ENCODE measurements at regions not wholly inside any gene's neighbourhood (a gene's known extent, or its start where the extent isn't known, plus 50 kb on each side); places are given as distances from the start of the nearest gene placed in this dataset.

DNA sequence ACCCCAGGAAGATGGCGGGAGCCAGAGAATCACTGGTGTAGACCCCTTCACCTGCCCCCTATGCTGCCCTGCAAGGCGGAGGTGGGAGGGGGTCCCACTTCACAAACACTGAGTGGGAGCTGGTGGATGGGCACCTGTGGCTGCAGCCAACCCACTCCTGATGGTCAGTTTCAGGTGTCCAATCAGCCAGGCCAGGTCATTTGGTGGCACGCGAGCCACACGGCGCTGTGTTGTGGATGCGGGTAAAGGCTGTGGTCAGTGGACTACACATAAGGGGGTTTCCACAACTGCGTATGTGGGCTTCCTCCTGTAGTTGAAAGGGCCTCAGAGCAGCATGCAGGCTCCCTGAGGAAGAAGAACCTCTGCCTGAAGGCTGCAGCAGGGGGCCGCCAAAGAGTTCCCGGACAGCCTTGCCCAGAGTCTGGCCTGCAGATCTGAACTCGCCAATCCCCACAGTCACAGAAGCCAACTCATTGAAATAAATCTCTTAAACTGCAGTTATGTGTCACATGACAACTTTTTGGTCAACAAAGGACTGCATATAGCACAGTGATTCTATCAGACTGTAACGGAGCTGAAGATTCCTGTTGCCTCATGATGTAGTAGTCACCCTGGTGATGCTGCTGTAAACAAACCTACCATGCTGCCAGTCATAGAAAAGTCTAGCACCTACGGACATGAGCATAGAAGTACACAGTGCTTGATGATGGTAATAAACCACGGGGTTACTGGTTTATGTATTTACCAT is 284.7 kb upstream of the IRX2 start:
- no peak for DNase-seq

DNA sequence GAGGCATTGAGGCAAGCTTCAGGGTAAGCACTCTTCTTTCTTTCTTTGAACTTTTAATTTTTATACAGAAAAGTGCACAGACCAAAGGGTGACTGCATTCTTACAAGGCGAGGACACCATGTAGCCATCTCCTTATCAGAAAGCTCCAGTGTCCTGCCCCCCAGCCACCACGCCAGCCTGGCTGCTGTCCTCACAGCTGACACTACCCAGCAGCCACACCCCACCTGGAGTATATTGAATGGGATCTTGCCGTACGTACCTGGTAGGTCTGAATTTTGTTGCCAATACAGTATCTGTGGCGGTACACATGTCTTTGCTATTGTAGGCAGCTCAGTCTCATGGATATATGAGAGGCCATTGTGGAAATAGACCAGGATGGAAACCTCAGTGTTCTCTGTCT is 284.0 kb upstream of the IRX2 start:
- no peak for DNase-seq

GRCh38 chr5:3034881-3035280 is 283.4 kb upstream of the IRX2 start:
- DNase-seq = no peak

GRCh38 chr5:3034449-3034848 is 283.0 kb upstream of the IRX2 start:
- DNase-seq = no peak

GRCh38 chr5:3033033-3033755 is 281.7 kb upstream of the IRX2 start:
- no peak for DNase-seq

DNA sequence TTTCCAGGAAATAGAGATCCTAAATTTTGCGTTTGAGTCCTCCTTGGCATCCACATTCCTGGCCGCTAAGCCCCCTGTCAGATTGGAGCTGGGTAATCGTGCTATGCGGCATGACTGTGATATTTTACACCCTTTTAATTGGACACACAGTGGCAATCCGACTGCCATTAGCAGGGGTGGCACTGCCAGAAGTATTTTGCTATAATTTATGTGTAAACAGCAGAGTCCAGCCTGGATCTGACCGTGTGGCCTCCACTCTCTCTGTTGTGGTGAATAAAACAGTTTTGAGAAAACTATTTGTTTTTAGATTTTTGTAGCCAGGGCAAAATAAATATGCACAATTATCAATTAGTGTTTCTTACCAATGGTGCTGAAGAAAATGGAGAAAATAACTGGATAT is 281.0 kb upstream of the IRX2 start:
- no peak for DNase-seq

DNA sequence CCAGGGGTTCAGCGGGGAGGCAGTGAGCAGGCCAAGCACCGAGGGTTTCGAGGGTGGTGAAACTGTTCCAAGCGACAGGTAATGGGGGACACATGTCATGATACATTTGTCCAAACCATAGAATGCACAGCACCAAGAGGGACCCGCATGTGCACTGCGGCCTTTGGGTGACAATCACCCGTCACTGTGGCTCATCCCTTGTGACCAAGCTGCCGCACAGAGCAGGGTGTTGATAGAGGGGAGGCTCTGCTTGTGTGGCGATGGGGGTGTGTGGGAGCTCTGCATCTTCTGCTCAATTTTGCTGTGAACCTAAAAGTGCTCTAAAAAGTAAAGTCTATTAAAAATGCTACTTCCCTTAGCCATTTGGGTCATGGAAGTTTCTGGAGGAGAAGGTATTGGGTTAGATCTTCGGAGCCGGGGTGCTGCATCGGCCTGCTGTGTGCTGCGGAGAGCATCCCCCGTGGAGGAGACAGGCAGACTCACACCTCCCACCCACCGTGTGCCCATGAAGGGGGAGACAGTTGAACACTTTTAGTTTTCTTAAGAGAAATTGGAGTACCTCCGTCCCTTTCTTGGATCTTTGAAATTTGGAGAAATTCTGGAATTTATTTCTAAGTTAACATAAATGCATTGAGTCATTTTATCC is 280.4 kb upstream of the IRX2 start:
- DNase-seq = no peak

DNA sequence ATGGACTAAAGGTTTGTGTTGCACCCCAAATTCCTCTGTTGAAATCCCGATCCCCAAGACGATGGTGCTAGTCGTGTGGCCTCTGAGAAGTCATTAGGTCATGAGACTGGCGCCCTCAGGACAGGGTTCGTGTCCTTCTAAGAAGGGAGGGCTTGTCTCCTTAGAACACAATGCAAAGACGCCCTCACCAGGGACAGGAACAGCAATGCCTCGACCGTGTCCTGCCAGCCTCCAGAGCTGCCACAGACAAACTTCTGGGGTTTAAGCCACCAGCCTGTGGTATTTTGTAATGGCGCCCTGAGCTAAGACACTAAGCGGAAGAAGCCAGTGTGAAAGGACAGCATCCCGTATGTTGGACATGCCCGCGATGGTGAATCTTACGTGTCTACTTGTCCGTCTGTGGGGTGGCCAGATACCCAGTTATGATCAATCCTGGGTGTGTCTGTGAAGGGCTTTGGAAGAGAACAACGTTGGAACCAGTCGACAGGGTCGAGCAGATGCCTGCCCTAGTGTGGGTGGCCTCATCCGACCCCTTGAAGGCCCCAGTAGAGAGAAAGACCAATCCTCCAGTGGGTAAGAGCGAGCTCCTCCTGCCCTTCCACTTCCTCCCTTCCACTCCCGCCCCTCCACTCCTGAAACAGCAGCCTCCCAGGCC is 279.2 kb upstream of the IRX2 start:
- DNase-seq = no peak

GRCh38 chr5:3029396-3029795 is 277.9 kb upstream of the IRX2 start:
- DNase-seq = no peak

DNA sequence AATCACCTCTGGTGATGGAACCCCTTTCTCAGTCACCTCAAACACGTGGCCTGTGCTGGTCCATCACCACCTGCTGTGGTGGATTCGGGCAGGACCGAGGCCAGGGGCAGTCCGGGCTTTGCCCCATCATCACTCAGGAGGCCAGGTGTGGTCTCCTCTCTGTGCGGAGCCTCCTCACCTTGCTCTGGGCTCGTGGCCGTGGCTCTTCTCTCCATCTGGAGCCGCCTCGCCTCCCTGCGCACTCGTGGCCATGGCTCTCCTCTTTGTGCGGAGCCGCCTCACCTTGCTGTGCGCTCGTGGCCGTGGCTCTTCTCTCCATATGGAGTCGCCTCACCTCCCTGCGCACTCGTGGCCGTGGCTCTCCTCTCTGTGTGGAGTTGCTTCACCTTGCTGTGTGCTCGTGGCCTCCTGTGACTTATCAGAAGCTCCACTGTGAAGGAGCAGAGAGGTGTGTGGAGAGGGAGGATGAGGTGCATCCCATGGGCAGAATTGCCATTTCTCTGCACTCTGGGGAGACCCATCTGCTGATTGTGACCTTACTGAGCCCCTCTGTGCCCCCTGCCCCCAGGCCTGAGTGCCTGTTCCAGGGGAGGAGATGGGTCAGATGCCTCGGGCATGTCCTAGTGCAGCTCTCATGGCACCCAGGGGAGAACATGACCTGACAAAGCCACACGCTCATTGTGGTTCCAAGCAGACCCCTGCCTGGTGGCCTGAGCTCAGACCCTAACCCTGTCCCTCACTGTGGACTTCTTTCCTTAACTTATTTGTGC is 276.6 kb upstream of the IRX2 start:
- DNase-seq = no peak

DNA sequence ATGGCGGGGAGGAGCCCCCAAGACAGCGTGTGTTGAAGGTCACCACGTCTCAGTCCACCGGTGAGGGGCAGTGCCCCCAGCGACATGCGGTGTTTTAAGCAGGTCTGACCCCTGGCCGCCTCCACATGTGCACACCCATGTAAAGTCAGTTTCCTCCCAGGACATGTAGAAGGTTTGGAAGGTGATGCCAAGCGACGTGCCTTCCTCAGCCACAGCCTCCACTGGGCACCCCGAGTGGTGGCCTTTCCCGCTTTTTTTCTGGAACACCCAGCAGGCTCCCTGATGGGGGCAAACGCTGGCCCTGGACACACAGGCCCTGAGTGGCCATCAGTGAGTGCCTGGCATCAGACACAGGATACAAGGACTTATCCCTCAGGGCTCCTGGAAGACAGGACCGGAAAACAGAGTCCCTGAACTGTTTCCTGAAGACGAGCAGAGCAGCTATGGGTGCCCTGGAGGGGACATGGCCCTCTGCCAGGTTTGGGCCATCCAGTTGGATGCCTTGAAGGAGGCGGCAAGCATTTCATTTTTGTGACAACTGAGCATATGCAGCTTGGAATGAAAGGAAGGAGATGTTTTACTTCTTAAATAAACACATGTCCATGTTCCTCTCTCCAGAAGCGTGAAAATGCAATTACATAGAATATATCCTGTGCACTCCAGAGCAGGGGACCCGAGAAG is 275.8 kb upstream of the IRX2 start:
- DNase-seq = no peak

GRCh38 chr5:3026651-3027050 is 275.2 kb upstream of the IRX2 start:
- no peak for DNase-seq

DNA sequence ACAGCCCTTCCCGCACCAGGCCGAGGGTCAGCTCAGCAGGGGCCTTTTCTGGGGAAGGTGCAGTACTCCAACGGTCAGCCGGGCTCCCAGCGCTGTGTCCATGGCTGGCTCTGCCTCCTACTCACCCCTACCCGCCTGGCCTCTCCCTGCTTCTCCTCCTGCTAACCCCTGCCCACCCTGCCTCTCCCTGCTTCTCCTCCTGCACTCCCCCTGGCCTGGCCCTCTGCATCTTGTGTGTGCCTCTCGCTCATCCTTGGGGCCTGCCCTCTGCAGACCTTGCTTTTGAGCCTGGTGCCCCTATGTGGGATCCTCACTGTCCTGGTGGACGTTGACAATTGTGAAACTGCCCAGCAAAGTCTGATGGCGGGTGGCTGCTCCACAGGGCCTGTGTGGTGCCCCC is 274.6 kb upstream of the IRX2 start:
- DNase-seq = no peak

- no peak for DNase-seq
Observed at GRCh38 chr5:3025392-3025791, 273.9 kb upstream of the IRX2 start.

DNA sequence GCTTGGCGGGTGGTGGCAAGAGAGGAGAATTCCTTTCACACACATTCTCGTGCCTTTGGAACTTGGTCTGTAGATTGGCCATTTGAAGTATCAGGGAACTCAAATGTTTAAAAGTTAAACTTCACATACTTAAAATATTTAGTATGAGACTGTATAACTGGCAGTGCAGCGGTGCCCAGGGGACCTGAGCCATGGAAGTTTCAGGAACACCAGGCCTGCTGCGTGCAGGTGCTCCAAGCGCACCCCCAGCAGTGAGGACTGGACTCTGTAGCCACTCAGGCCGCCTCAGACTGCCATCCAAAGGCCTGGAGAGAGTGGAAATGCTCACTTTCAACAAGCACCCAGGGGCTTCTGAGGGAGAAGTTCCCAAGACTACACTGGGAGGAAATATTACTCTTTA is 273.5 kb upstream of the IRX2 start:
- DNase-seq = no peak

DNA sequence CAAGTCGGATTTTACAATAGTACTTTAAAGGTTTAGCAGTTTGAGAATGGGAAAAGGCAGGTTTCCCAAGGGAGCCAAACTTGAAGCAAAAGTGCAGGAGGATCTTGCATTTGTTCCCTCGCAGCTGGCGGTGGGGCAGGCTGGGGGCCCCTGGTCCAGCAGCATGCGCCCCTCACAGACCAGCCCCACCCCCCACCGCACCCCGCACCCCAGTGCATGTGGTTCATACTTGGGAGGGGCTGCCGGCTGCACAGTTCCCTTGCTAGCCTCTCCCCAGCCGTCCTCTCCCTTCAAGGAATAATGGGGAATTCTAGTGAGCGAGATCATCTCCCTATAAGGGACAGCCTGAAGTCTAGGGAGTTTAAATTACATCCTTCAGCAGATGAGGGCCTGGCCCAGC is 273.1 kb upstream of the IRX2 start:
- no peak for DNase-seq

- DNase-seq = no peak
Observed at GRCh38 chr5:3024126-3024525, 272.6 kb upstream of the IRX2 start.

- no peak for DNase-seq
Observed at GRCh38 chr5:3023656-3024055, 272.2 kb upstream of the IRX2 start.

- no peak for DNase-seq
Observed at GRCh38 chr5:3022665-3023064, 271.2 kb upstream of the IRX2 start.

DNA sequence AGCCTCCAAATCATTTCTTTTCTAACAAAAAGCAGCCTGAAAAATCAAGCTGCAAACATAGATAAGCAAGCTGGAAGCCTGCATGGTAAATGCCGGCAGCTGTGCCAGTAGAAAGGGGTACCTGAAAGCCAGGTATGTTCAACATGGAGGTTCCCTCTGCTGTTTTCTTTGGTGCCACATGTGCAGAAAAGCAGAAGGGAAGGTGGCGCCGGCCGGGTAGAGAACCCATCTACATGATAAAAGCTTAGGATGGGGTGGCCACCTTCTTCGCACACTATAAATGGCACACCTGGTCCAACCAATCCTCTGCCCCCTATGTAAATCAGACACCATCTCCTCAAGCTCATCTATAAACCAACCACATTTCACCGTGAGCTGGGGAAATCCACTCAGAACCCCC is 268.9 kb upstream of the IRX2 start:
- no peak for DNase-seq

DNA sequence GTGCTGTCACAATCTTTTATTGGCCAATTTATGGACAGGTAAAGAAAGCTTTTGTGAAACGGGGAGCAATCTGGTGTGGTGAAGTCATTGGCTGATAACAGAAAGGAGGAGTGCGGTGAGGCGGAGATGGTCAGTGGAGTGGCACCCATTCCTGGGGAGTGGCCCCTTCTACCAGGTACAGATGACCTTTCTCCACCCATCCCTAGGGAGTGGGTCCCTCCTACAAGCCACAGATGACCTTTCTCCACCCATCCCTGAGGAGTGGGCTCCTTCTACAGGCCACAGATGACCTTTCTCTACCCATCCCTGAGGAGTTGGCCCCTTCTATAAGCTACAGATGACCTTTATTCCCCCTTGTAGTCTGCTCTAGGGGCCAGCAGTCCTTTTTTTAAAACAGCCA is 267.6 kb upstream of the IRX2 start:
- no peak for DNase-seq

- DNase-seq = no peak
Observed at GRCh38 chr5:3011764-3012017, 260.2 kb upstream of the IRX2 start.

Measured in fibroblast of skin of scalp (primary cell).